B cell (primary cell): ENCODE measurements at regions not wholly inside any gene's neighbourhood (a gene's known extent, or its start where the extent isn't known, plus 50 kb on each side); places are given as distances from the start of the nearest gene placed in this dataset.

ENCODE experiments used
- ATAC-seq: fragments of 200-7000 bp; cut with Tn5 transposase; one replicate; pipeline ENCODE4 v1.10.0; 2021; ENCODE audit warnings: low read depth, mild to moderate bottlenecking, moderate number of reproducible peaks, moderate library complexity
- CTCF ChIA-PET: fragments of 350-600 bp; sonication (Branson Sonifier 250); formaldehyde crosslinking; loops from one replicate; lab custom pipeline; 2021; ENCODE audit warnings: antibody characterized with exemption, inconsistent platforms; lab: Charles Lee
- POLR2A ChIA-PET: fragments of 350-600 bp; sonication (Branson Sonifier 250); formaldehyde crosslinking; loops from one replicate; lab custom pipeline; 2021; ENCODE audit warnings: antibody characterized with exemption; lab: Charles Lee
- DNase-seq: peaks from one replicate; pipeline ENCODE4 v3.0.0; 2013
- H2AFZ ChIP-seq: 2 replicates; pipeline ENCODE4 v1.6.1; 2012; ENCODE audit warnings: mild to moderate bottlenecking, low read depth, low read length; ENCODE audit not compliant: insufficient read depth, poor library complexity, severe bottlenecking
- H3K27ac ChIP-seq, 2 donors: 1 replicate in 1 of 2; 2 replicates in 1 of 2; pipeline ENCODE4 v1.5.1; 2012 to 2013; ENCODE audit warnings: low read length in 2 of 2, mild to moderate bottlenecking in 2 of 2, moderate library complexity in 1 of 2
- H3K27me3 ChIP-seq, 4 experiments: fragments of 200-600 bp in 1 of 4; sonication (generic) in 1 of 4; replicated peaks in 1 of 4; 1 replicate in 2 of 4; 2 replicates in 2 of 4; pipeline versions ENCODE4 v1.6.1 to v1.7.0; 2013 to 2016; ENCODE audit warnings: low read length in 3 of 4, mild to moderate bottlenecking in 2 of 4, mixed read lengths in 1 of 4, moderate library complexity in 1 of 4; ENCODE audit not compliant: insufficient read depth in 4 of 4, control insufficient read depth in 3 of 4; ENCODE audit errors: control extremely low read depth in 1 of 4
- H3K36me3 ChIP-seq, 2 experiments: replicated peaks in 1 of 2; 1 replicate in 1 of 2; 2 replicates in 1 of 2; pipeline versions ENCODE4 v1.6.1 to v1.7.1; 2013; ENCODE audit warnings: low read length in 1 of 2; ENCODE audit not compliant: insufficient read depth in 2 of 2, control insufficient read depth in 1 of 2; ENCODE audit errors: control extremely low read depth in 1 of 2, extremely low read depth in 1 of 2
- H3K4me1 ChIP-seq, 2 donors: fragments of 200-600 bp in 1 of 2; sonication (generic) in 1 of 2; 1 replicate in 1 of 2; 2 replicates in 1 of 2; pipeline versions ENCODE4 v1.5.1 to v1.6.1; 2013 to 2017; ENCODE audit warnings: low read length in 2 of 2; ENCODE audit not compliant: control insufficient read depth in 2 of 2, insufficient read depth in 2 of 2
- H3K4me2 ChIP-seq: replicated peaks from 2 replicates; pipeline ENCODE3; 2012; ENCODE audit warnings: mild to moderate bottlenecking, low read depth, low read length; ENCODE audit not compliant: poor library complexity, severe bottlenecking
- H3K4me3 ChIP-seq, 5 experiments: fragments of 200-600 bp in 1 of 5; sonication (generic) in 1 of 5; 1 replicate in 3 of 5; 2 replicates in 2 of 5; pipeline versions ENCODE4 v1.5.1 to v1.7.0; 2011 to 2016; ENCODE audit warnings: low read length in 4 of 5, mild to moderate bottlenecking in 4 of 5, low read depth in 2 of 5, control low read depth in 1 of 5, moderate library complexity in 1 of 5; ENCODE audit not compliant: insufficient read depth in 1 of 5; ENCODE audit errors: control extremely low read depth in 1 of 5, extremely low read depth in 1 of 5
- H3K79me2 ChIP-seq: fragments of 200-600 bp; sonication (generic); one replicate; pipeline ENCODE4 v1.6.0; 2016; ENCODE audit warnings: low read length; ENCODE audit not compliant: control insufficient read depth, insufficient read depth
- H3K9ac ChIP-seq: fragments of 200-600 bp; sonication (generic); 2 replicates; pipeline ENCODE4 v1.6.1; 2017; ENCODE audit warnings: mild to moderate bottlenecking, low read length, moderate library complexity
- H3K9me3 ChIP-seq, 3 donors: one replicate each; pipeline versions ENCODE4 v1.6.1 to v1.7.1; 2013; ENCODE audit warnings: low read length in 2 of 3; ENCODE audit not compliant: control insufficient read depth in 2 of 3, insufficient read depth in 1 of 3; ENCODE audit errors: control extremely low read depth in 1 of 3
- H4K20me1 ChIP-seq: 2 replicates; pipeline ENCODE4 v1.6.0; 2012; ENCODE audit warnings: mild to moderate bottlenecking, low read length; ENCODE audit not compliant: insufficient read depth, control insufficient read depth, poor library complexity, severe bottlenecking
- H3K27ac Mint-ChIP-seq: one replicate; pipeline ENCODE4 v1.8.0; 2021; ENCODE audit warnings: mixed read lengths
- H3K27me3 Mint-ChIP-seq: one replicate; pipeline ENCODE4 v1.8.0; 2021; ENCODE audit warnings: mixed read lengths
- H3K4me1 Mint-ChIP-seq: one replicate; pipeline ENCODE4 v1.8.0; 2021; ENCODE audit warnings: mixed read lengths
- H3K4me3 Mint-ChIP-seq: one replicate; pipeline ENCODE4 v1.8.0; 2021; ENCODE audit warnings: mixed read lengths
- H3K9me3 Mint-ChIP-seq: one replicate; pipeline ENCODE4 v1.8.0; 2022; ENCODE audit warnings: mixed read lengths; ENCODE audit not compliant: insufficient read depth
- CTCF ChIP-seq: fragments of 200-600 bp; IDR thresholded peaks from one replicate; pipeline ENCODE4 v1.8.0; 2022; ENCODE audit warnings: antibody characterized with exemption, mild to moderate bottlenecking
- EZH2 ChIP-seq: IDR thresholded peaks from 2 replicates; pipeline ENCODE4 v1.6.1; 2012; ENCODE audit warnings: borderline replicate concordance, low read depth, mild to moderate bottlenecking, moderate library complexity, low read length; ENCODE audit not compliant: insufficient read depth, poor library complexity, severe bottlenecking
- WGBS: methylation state at CpG from one replicate; pipeline ENCODE4 v1.1.5; 2013; ENCODE audit warnings: missing lambda C conversion rate; ENCODE audit not compliant: insufficient coverage; 5-methylcytosine and 5-hydroxymethylcytosine counted together
- intact Hi-C: fragments of 100-400 bp; cut with micrococcal nuclease; formaldehyde crosslinking; loops from one replicate; pipeline ENCODE4 v1.10.0; 2022

- Histone ChIP-seq H2AFZ (no peak overlapping the region), H3K9ac (no peak overlapping the region), H3K27ac (no peak overlapping the region), H3K4me3 (no peak overlapping the region), H3K79me2 (no peaks in the 10 kb centered on the region), H4K20me1 (no peaks in the 10 kb centered on the region), H3K4me1 (no peaks in the 10 kb centered on the region), H3K36me3 (no peaks in the 10 kb centered on the region), H3K9me3 (peaks cover 0 to 11% (median 11%) of the 10 kb centered on the region in 3 donors), H3K27me3 (peaks cover 0 to 4% (median 2%) of the 10 kb centered on the region in 4 experiments), H3K4me2 (no peak overlapping the region)
- Mint-ChIP-seq H3K9me3 (peaks cover 12% of the 10 kb centered on the region), H3K27me3 (peaks cover 7% of the 10 kb centered on the region), H3K4me1 (no peaks in the 10 kb centered on the region), H3K4me3 (no peak overlapping the region), H3K27ac (no peak overlapping the region)
- DNase-seq (no peak), ATAC-seq (no peak)
- intact Hi-C loops: no loop called here
- POLR2A ChIA-PET: no interaction called here
- CTCF ChIA-PET: no interaction called here
- no peak for TF ChIP-seq CTCF
- no peak for TF ChIP-seq EZH2
- 68% methylated on average over 4 of the region's 5 CpGs for WGBS
Measured at GRCh38 chr6:40187535-40188144, 253.4 kb upstream of the MOCS1 start.

GRCh38 chr6:40185486-40185885, 251.2 kb upstream of the MOCS1 start:
- no peak overlapping the region for H2AFZ ChIP-seq
- ChIA-PET POLR2A (no interaction called here), CTCF (no interaction called here)
- H3K9ac ChIP-seq: no peak overlapping the region
- Mint-ChIP-seq H3K4me1 (no peaks in the 10 kb centered on the region), H3K9me3 (peaks cover 12% of the 10 kb centered on the region), H3K27ac (no peak overlapping the region), H3K27me3 (peaks cover 7% of the 10 kb centered on the region), H3K4me3 (no peak overlapping the region)
- H3K36me3 ChIP-seq: no peaks in the 10 kb centered on the region
- H4K20me1 ChIP-seq: no peaks in the 10 kb centered on the region
- no peak for TF ChIP-seq EZH2
- no peak for TF ChIP-seq CTCF
- H3K4me1 ChIP-seq: no peaks in the 10 kb centered on the region
- H3K27me3 ChIP-seq: peaks cover 0 to 4% (median 2%) of the 10 kb centered on the region in 4 experiments
- ATAC-seq (no peak), DNase-seq (no peak)
- H3K4me3 ChIP-seq: no peak overlapping the region
- intact Hi-C loops: no loop called here
- H3K27ac ChIP-seq: no peak overlapping the region
- H3K4me2 ChIP-seq: no peak overlapping the region
- no CpG with 5 or more reads among the region's 1 CpG for WGBS
- no peaks in the 10 kb centered on the region for H3K79me2 ChIP-seq
- H3K9me3 ChIP-seq: peaks cover 0 to 11% (median 9%) of the 10 kb centered on the region in 3 donors
